K562 (cell line): ENCODE measurements at regions not wholly inside any gene's neighbourhood (a gene's known extent, or its start where the extent isn't known, plus 50 kb on each side); places are given as distances from the start of the nearest gene placed in this dataset.

ENCODE experiments used
- CHD1 ChIP-seq: fragments of 200-600 bp; sonication (generic); IDR thresholded peaks from one replicate; pipeline ENCODE4 v1.6.1; 2012; ENCODE audit warnings: mild to moderate bottlenecking, moderate library complexity, low read length, inconsistent platforms
- CTCF ChIP-seq, 3 experiments: IDR thresholded peaks in 2 of 3; conservative IDR thresholded peaks in 1 of 3; 2 replicates each; pipeline ENCODE4 v1.5.1; 2011 to 2012; ENCODE audit warnings: low read length in 3 of 3, mild to moderate bottlenecking in 3 of 3, control low read depth in 2 of 3, improper control_type of control experiment in 1 of 3, inconsistent platforms in 1 of 3, low read depth in 1 of 3, mixed read lengths in 1 of 3, moderate library complexity in 1 of 3; ENCODE audit not compliant: insufficient read depth in 2 of 3
- EP300 ChIP-seq: IDR thresholded peaks from 2 replicates; pipeline ENCODE4 v1.6.1; 2012; ENCODE audit warnings: low read length, improper control_type of control experiment
- EZH2 ChIP-seq: IDR thresholded peaks from 2 replicates; pipeline ENCODE4 v1.6.1; 2012; ENCODE audit warnings: low read depth, mild to moderate bottlenecking, inconsistent platforms, low read length, borderline replicate concordance
- GABPA ChIP-seq: fragments of 200-800 bp; sonication (Bioruptor generic); conservative IDR thresholded peaks from 2 replicates; pipeline ENCODE4 v1.6.1; 2016; ENCODE audit warnings: low read depth, missing genetic modification characterization, missing compliant biosample characterization
- TEAD2 ChIP-seq: fragments of 450-650 bp; IDR thresholded peaks from 2 replicates; pipeline ENCODE4 v1.6.1; 2016; ENCODE audit warnings: missing genetic modification characterization, control low read depth, missing compliant biosample characterization
- YY1 ChIP-seq, 3 experiments: IDR thresholded peaks; 2 replicates each; pipeline ENCODE4 v1.6.1; 2011; ENCODE audit warnings: low read length in 2 of 3, mild to moderate bottlenecking in 2 of 3, moderate library complexity in 2 of 3, borderline replicate concordance in 1 of 3, control low read depth in 1 of 3, low read depth in 1 of 3; ENCODE audit not compliant: insufficient read depth in 3 of 3, insufficient replicate concordance in 2 of 3, control insufficient read depth in 1 of 3, insufficient read length in 1 of 3; ENCODE audit errors: extremely low read depth in 1 of 3

GRCh38 chr14:87494010-87494409 lies 499.0 kb downstream of the GALC start:
- TF ChIP-seq GABPA (tag) = no peak
- TF ChIP-seq EZH2 = no peak
- no peak for TF ChIP-seq YY1 (IDR thresholded peaks at IDR 0.05; ENCODE audit: borderline replicate concordance in 1 of 3, control insufficient read depth in 1 of 3, extremely low read depth in 1 of 3, insufficient read depth in 3 of 3, insufficient read length in 1 of 3, insufficient replicate concordance in 2 of 3, low read depth in 1 of 3, low read length in 2 of 3)
- TF ChIP-seq EP300 = no peak
- no peak for TF ChIP-seq TEAD2 (tag)
- TF ChIP-seq CHD1 = no peak
- no peak for TF ChIP-seq CTCF (IDR thresholded peaks at IDR 0.05 in 2 of 3, conservative IDR thresholded peaks at IDR 0.05 in 1 of 3; ENCODE audit: insufficient read depth in 2 of 3, low read depth in 1 of 3, low read length in 3 of 3)
